Vagina (tissue), 2 donors: ENCODE measurements at regions not wholly inside any gene's neighbourhood (a gene's known extent, or its start where the extent isn't known, plus 50 kb on each side); places are given as distances from the start of the nearest gene placed in this dataset.

Source experiments
- POLR2AphosphoS5 ChIP-seq, 2 donors: sonication (generic); formaldehyde crosslinking; IDR thresholded peaks; one replicate each; pipeline ENCODE4 v1.9.0; 2017; ENCODE audit warnings: antibody characterized with exemption in 2 of 2, mild to moderate bottlenecking in 2 of 2, low read depth in 1 of 2; ENCODE audit not compliant: insufficient read depth in 1 of 2
- TF ChIP-seq, protein P1 (sequence below), 3 experiments: fragments of 450-650 bp in 2 of 3; fragments of 200-600 bp in 1 of 3; sonication (generic) in 1 of 3; IDR thresholded peaks; one replicate each; pipeline ENCODE4 v1.5.1; 2017 to 2019; ENCODE audit warnings: antibody characterized with exemption in 3 of 3, mild to moderate bottlenecking in 2 of 3, moderate library complexity in 2 of 3

- no peak for TF ChIP-seq POLR2AphosphoS5 (IDR thresholded peaks at IDR 0.05; ENCODE audit: insufficient read depth in 1 of 2, low read depth in 1 of 2)
- TF ChIP-seq, protein P1, sequence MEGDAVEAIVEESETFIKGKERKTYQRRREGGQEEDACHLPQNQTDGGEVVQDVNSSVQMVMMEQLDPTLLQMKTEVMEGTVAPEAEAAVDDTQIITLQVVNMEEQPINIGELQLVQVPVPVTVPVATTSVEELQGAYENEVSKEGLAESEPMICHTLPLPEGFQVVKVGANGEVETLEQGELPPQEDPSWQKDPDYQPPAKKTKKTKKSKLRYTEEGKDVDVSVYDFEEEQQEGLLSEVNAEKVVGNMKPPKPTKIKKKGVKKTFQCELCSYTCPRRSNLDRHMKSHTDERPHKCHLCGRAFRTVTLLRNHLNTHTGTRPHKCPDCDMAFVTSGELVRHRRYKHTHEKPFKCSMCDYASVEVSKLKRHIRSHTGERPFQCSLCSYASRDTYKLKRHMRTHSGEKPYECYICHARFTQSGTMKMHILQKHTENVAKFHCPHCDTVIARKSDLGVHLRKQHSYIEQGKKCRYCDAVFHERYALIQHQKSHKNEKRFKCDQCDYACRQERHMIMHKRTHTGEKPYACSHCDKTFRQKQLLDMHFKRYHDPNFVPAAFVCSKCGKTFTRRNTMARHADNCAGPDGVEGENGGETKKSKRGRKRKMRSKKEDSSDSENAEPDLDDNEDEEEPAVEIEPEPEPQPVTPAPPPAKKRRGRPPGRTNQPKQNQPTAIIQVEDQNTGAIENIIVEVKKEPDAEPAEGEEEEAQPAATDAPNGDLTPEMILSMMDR (IDR thresholded peaks at IDR 0.05) = no peak
Measured at GRCh38 chr3:185311991-185312390, 50.9 kb upstream of the MAP3K13 start.
